ENCODE measurements at regions not wholly inside any gene's neighbourhood (a gene's known extent, or its start where the extent isn't known, plus 50 kb on each side); places are given as distances from the start of the nearest gene placed in this dataset.

DNA sequence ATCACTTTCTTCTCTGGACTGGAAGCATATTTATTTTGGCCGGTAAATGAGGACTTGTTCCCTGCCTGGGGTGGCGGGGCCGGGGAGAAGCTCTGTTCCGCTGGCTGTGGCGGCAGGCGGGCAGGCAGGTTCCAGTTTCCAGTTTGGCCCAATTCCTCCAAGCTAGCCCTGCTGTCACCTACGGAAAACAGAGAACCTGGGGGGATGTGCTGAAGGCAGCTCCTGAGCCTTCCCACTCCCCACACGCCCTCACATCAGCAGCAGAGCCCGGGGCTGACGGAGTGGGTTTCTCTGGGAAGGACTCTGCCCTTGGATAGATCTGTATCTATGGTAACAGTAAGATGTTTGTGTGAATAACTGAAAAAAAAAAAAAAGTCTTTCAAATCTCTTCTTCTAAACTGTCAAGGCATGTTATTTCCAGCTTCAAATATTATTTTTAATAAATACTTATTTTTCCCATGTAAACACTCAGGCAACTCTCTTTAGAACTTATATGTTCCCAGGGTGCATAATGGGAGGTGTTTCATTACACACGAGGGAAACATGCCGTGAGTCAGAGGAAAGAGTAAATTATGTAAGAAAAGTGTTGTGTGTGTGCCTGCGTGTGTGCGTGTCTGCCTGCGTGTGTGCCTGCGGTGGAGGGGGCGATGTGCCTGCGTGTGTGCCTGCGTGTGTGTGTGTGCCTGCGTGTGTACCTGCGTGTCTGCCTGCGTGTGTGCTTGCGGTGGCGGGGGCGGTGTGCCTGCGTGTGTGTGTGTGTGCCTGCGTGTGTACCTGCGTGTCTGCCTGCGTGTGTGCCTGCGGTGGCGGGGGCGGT is 116.1 kb upstream of the ZNF516 start:
- Histone ChIP-seq H2BK15ac (ENCODE audit: low read depth, low read length) (no peak overlapping the region), H3K9me3 (ENCODE audit: control insufficient read depth, insufficient read depth, low read length) (no peaks in the 10 kb centered on the region), H2AK5ac (ENCODE audit: low read depth, low read length) (peak overlapping the region; percentile 67), H4K5ac (ENCODE audit: low read depth, low read length) (no peak overlapping the region), H3K27ac (ENCODE audit: insufficient read depth, low read length) (no peak overlapping the region), H3K36me3 (ENCODE audit: control insufficient read depth, insufficient read depth, low read length) (no peaks in the 10 kb centered on the region), H2BK5ac (ENCODE audit: low read depth, low read length, poor library complexity, severe bottlenecking) (peak overlapping the region; percentile 47), H3K4me2 (ENCODE audit: low read depth, low read length) (no peak overlapping the region), H2BK20ac (ENCODE audit: low read depth, low read length) (no peak overlapping the region), H4K8ac (ENCODE audit: low read depth in 2 of 2, low read length in 2 of 2) (no peak overlapping the region), H3K27me3 (ENCODE audit: control insufficient read depth, insufficient read depth, low read length) (no peaks in the 10 kb centered on the region), H3K4ac (ENCODE audit: low read depth, low read length) (no peak overlapping the region), H3K4me3 (ENCODE audit: insufficient read depth, low read depth, low read length) (no peak overlapping the region), H3K56ac (ENCODE audit: extremely low read depth, insufficient read depth, low read length) (no peak overlapping the region), H4K91ac (ENCODE audit: insufficient read depth, low read depth, low read length) (no peak overlapping the region), H2AK9ac (replicated peaks; ENCODE audit: low read depth, low read length, poor library complexity) (no peak overlapping the region), H3K18ac (ENCODE audit: low read depth, low read length) (no peak overlapping the region), H3K79me1 (ENCODE audit: low read depth in 1 of 2, low read length in 2 of 2) (no peaks in the 10 kb centered on the region), H3K9ac (ENCODE audit: low read depth, low read length) (no peak overlapping the region), H2AFZ (replicated peaks; ENCODE audit: low read length, poor library complexity) (peak overlapping the region; percentile 87), H3K14ac (replicated peaks; ENCODE audit: low read depth, low read length) (no peak overlapping the region), H3K9me1 (ENCODE audit: insufficient read depth, low read length) (no peaks in the 10 kb centered on the region), H2BK120ac (ENCODE audit: low read depth, low read length) (no peak overlapping the region), H4K20me1 (ENCODE audit: insufficient read depth, low read length) (no peaks in the 10 kb centered on the region), H3K4me1 (ENCODE audit: control insufficient read depth, insufficient read depth, low read length) (no peaks in the 10 kb centered on the region), H3K23ac (ENCODE audit: low read depth, low read length) (no peak overlapping the region)
- in situ Hi-C loops (cut with MboI; ENCODE audit: low sequenced_read_pairs) (no loop called here), dilution Hi-C loops (cut with HindIII; ENCODE audit: low sequenced_read_pairs, unreplicated experiment) (no loop called here), intact Hi-C loops (cut with micrococcal nuclease) (no loop called here)
- BruUV-seq (replicated peaks) = no TSS peak
- WGBS, 2 experiments (ENCODE audit: extremely low coverage in 2 of 2, insufficient read length in 1 of 2) = 90% methylated on average over 18 of the region's 32 CpGs; no CpG with 5 or more reads in 1 of the 2 experiments
- TF ChIP-seq BHLHE40 (IDR thresholded peaks at IDR 0.05; ENCODE audit: low read depth, low read length) (no peak), CEBPB (IDR thresholded peaks at IDR 0.05; ENCODE audit: low read depth, low read length) (no peak), RAD21 (IDR thresholded peaks at IDR 0.05; ENCODE audit: low read length) (no peak), NFE2L2 (IDR thresholded peaks at IDR 0.05; ENCODE audit: low read depth, low read length) (no peak), MAFK (IDR thresholded peaks at IDR 0.05; ENCODE audit: low read depth, low read length) (no peak), SMC3 (IDR thresholded peaks at IDR 0.05; ENCODE audit: low read depth, low read length) (no peak), RCOR1 (IDR thresholded peaks at IDR 0.05; ENCODE audit: insufficient replicate concordance, low read length) (no peak), CHD1 (IDR thresholded peaks at IDR 0.05; ENCODE audit: low read depth, low read length) (no peak), POLR2A (IDR thresholded peaks at IDR 0.05; ENCODE audit: low read depth, low read length) (no peak), MAZ (IDR thresholded peaks at IDR 0.05; ENCODE audit: borderline replicate concordance, low read depth, low read length) (no peak)
- no peak; the same call in 1 of the 2 replicates for ATAC-seq (ENCODE audit: low read depth)
- ChIA-PET CTCF (no interaction called here), POLR2A (ENCODE audit: unreplicated experiment) (no interaction called here)
- DNase-seq = peak; percentile 61

Data from IMR-90 (cell line).